Ovary (tissue), 7 donors: ENCODE measurements at regions not wholly inside any gene's neighbourhood (a gene's known extent, or its start where the extent isn't known, plus 50 kb on each side); places are given as distances from the start of the nearest gene placed in this dataset.

Experiments
- DNase-seq, 5 donors: peaks; one replicate each; pipeline ENCODE4 v3.0.0-alpha.2; 2019 to 2020
- H3K27ac ChIP-seq, 2 donors: fragments of 200-600 bp; one replicate each; pipeline versions ENCODE4 v1.5.1 to v1.8.0; 2019 to 2022
- H3K27me3 ChIP-seq: fragments of 200-600 bp; one replicate; pipeline ENCODE4 v1.8.0; 2022
- H3K36me3 ChIP-seq: fragments of 200-600 bp; sonication (generic); one replicate; pipeline ENCODE4 v1.5.1; 2019
- H3K4me1 ChIP-seq: one replicate; pipeline ENCODE4 v1.8.1; 2013; ENCODE audit warnings: mild to moderate bottlenecking, moderate library complexity; ENCODE audit not compliant: insufficient read depth
- H3K4me3 ChIP-seq: fragments of 200-600 bp; sonication (generic); one replicate; pipeline ENCODE4 v1.5.1; 2017
- H3K9me3 ChIP-seq, 2 donors: fragments of 200-600 bp in 1 of 2; sonication (generic) in 1 of 2; one replicate each; pipeline versions ENCODE4 v1.5.1 to v1.8.1; 2013 to 2019; ENCODE audit warnings: mild to moderate bottlenecking in 1 of 2, moderate library complexity in 1 of 2
- EP300 ChIP-seq: sonication (generic); formaldehyde crosslinking; IDR thresholded peaks from one replicate; pipeline ENCODE4 v1.6.1; 2017; ENCODE audit warnings: antibody characterized with exemption
- POLR2A ChIP-seq: fragments of 450-650 bp; IDR thresholded peaks from one replicate; pipeline ENCODE4 v1.6.1; 2017; ENCODE audit warnings: antibody characterized with exemption, mild to moderate bottlenecking, moderate library complexity
- WGBS, 3 donors: extraction: QIAGEN DNeasy Blood & Tissue Kit in 1 of 3; methylation state at CpG; one replicate each; pipeline versions ENCODE4 v1.1.5 to v1.1.7; 2013 to 2017; 5-methylcytosine and 5-hydroxymethylcytosine counted together
- intact Hi-C, 4 donors: fragments of 100-400 bp; cut with DNase I; formaldehyde crosslinking; loops; one replicate each; pipeline versions ENCODE4 v1.11.0 to v1.15.1; 2022 to 2023
- TF ChIP-seq, protein P1 (sequence below), 3 donors: fragments of 450-650 bp in 2 of 3; fragments of 200-600 bp in 1 of 3; IDR thresholded peaks; one replicate each; pipeline versions ENCODE4 v1.5.1 to v1.8.0; 2016 to 2022; ENCODE audit warnings: antibody characterized with exemption in 3 of 3, mild to moderate bottlenecking in 1 of 3
- donor health status: DM: no; HTN: no; CAD: no; lungs with moderate emphysema.
- donor health status: DM: no; HTN: no; CAD: no.
- donor health status: Bipolar disorder and iron deficiency.
- donor health status: DM: no; HTN: no; CAD: no.
- donor health status: DM: yes; HTN: yes; CAD: no.

DNA sequence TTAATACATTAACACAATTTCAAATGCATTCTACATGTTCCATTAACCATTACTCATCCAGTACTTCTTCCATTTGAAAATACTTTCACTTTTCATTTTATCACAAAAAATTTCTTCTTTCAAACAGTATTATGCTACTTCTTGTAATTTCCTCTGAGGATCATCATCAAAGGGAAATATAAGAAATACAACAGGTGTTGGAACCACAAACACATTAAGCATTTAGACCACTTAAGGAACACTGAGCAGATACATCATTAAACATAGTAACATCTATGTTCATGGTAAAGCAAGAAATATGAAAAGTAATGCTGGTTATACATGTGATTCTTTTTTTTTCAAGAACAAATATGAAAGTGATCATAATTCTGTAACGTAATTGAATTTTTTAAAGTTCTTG is 2207.0 kb downstream of the ARAP2 start:
- no peaks in the 10 kb centered on the region for H3K4me1 ChIP-seq
- WGBS, 3 donors = 42 to 88% (median 87%) methylated on average over 1 of the region's 1 CpG

DNA sequence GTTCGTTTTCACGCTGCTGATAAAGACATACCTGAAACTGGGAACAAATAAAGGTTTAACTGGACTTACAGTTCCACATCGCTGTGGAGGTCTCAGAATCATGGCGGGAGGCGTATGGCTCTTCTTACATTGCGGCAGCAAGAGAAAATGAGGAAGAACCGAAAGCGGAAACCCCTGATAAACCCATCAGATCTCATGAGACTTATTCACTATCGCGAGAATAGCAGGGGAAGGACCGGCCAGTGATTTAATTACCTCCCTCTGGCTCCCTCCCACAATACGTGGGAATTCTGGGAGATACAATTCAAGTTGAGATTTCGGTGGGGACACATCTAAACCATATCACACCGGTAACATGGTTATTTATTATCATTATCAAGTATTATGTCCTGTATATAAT is 2204.5 kb downstream of the ARAP2 start:
- Histone ChIP-seq H3K4me3 (no peak overlapping the region), H3K9me3 (no peaks in the 10 kb centered on the region), H3K27me3 (no peaks in the 10 kb centered on the region), H3K27ac (no peak overlapping the region), H3K36me3 (no peaks in the 10 kb centered on the region), H3K4me1 (no peaks in the 10 kb centered on the region)
- DNase-seq = no peak
- intact Hi-C loops = no loop called here
- TF ChIP-seq, protein P1, sequence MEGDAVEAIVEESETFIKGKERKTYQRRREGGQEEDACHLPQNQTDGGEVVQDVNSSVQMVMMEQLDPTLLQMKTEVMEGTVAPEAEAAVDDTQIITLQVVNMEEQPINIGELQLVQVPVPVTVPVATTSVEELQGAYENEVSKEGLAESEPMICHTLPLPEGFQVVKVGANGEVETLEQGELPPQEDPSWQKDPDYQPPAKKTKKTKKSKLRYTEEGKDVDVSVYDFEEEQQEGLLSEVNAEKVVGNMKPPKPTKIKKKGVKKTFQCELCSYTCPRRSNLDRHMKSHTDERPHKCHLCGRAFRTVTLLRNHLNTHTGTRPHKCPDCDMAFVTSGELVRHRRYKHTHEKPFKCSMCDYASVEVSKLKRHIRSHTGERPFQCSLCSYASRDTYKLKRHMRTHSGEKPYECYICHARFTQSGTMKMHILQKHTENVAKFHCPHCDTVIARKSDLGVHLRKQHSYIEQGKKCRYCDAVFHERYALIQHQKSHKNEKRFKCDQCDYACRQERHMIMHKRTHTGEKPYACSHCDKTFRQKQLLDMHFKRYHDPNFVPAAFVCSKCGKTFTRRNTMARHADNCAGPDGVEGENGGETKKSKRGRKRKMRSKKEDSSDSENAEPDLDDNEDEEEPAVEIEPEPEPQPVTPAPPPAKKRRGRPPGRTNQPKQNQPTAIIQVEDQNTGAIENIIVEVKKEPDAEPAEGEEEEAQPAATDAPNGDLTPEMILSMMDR (IDR thresholded peaks at IDR 0.05) = no peak
- no peak for TF ChIP-seq EP300
- no peak for TF ChIP-seq POLR2A
- 94 to 95% (median 95%) methylated on average over 14 of the region's 14 CpGs for WGBS, 3 donors

More for the DNA sequence above, 2207.0 kb downstream of the ARAP2 start:
- Histone ChIP-seq H3K36me3 (no peaks in the 10 kb centered on the region), H3K27me3 (no peaks in the 10 kb centered on the region), H3K27ac (no peak overlapping the region), H3K4me3 (no peak overlapping the region), H3K9me3 (no peaks in the 10 kb centered on the region)
- intact Hi-C loops = no loop called here
- TF ChIP-seq EP300 = no peak
- TF ChIP-seq, protein P1 (IDR thresholded peaks at IDR 0.05) = no peak
- TF ChIP-seq POLR2A = no peak
- no peak for DNase-seq

DNA sequence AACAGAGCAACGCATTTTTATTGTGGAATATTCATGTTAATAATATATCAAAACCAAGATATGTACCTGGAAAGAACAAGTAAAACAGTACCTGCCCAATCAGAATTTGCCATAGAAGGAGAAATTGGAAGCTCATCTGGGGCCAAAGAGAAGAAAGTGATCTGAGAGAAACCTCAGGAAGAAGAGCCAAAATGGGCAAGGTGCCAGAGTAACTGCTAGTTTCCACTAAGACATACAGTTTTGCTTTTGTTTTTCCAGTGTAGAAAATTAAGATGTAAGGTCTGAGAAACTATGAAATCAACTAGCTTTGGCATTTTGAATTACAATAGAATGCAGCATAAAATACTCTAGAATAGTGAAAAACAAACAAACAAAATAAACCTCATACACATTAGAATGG is 2201.2 kb downstream of the ARAP2 start:
- H3K4me3 ChIP-seq = no peak overlapping the region
- no peak for TF ChIP-seq POLR2A
- TF ChIP-seq, protein P1 (IDR thresholded peaks at IDR 0.05) = no peak
- TF ChIP-seq EP300 = no peak
- no peaks in the 10 kb centered on the region for H3K9me3 ChIP-seq
- DNase-seq = no peak
- H3K36me3 ChIP-seq = no peaks in the 10 kb centered on the region
- H3K27me3 ChIP-seq = no peaks in the 10 kb centered on the region
- H3K4me1 ChIP-seq = no peaks in the 10 kb centered on the region
- intact Hi-C loops = no loop called here
- 79 to 94% (median 92%) methylated on average over 1 of the region's 1 CpG for WGBS, 3 donors
- H3K27ac ChIP-seq = no peak overlapping the region

DNA sequence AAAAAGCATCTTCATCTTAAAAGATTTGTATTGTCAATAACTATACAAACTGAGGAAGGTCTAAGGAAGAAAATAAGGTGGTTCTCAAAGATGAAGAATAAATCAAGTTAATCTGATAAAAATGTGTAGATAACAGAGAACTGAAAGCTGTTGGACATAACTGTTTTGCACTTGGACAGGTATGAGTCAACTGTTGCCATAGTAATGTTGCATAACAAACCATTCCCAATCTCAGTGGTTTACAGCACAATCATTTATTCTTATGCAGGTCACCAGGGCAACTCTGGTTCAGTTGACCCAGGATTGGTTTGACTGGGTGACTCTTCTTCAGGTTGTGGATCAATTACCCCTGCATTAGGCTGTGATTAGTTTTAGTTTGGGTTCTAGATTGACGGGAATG is 2197.7 kb downstream of the ARAP2 start:
- H3K9me3 ChIP-seq = no peaks in the 10 kb centered on the region
- WGBS, 3 donors = 87 to 97% (median 90%) methylated on average over 1 of the region's 1 CpG
- H3K4me3 ChIP-seq = no peak overlapping the region
- DNase-seq = no peak
- intact Hi-C loops = no loop called here
- H3K4me1 ChIP-seq = no peaks in the 10 kb centered on the region
- no peak overlapping the region for H3K27ac ChIP-seq
- TF ChIP-seq, protein P1 (IDR thresholded peaks at IDR 0.05) = no peak
- TF ChIP-seq EP300 (no peak), POLR2A (no peak)
- no peaks in the 10 kb centered on the region for H3K36me3 ChIP-seq
- no peaks in the 10 kb centered on the region for H3K27me3 ChIP-seq

DNA sequence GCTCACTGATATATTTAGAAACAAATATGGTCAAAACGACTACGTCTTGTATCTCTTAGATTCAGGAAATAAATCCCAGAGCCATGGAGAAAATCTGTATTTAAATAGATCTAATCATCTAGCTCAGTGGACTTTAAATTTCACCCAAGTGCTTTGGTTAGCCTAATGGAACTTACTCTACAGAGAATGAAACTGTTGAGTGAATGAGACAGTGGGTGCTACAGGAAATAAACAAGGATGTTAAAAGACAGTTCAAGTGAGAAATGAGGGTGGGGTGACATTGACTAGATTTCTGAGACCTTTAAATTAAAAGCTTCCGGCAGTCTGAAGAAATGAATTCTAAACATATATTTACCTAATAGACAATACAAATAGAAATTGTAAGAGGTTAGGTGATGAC is 2197.0 kb downstream of the ARAP2 start:
- no peaks in the 10 kb centered on the region for H3K36me3 ChIP-seq
- no peaks in the 10 kb centered on the region for H3K4me1 ChIP-seq
- TF ChIP-seq POLR2A (no peak), EP300 (no peak)
- TF ChIP-seq, protein P1 (IDR thresholded peaks at IDR 0.05) = no peak
- 65 to 73% (median 68%) methylated on average over 3 of the region's 3 CpGs for WGBS, 3 donors
- no peak overlapping the region for H3K27ac ChIP-seq
- H3K4me3 ChIP-seq = no peak overlapping the region
- H3K27me3 ChIP-seq = no peaks in the 10 kb centered on the region
- intact Hi-C loops = no loop called here
- no peak for DNase-seq
- no peaks in the 10 kb centered on the region for H3K9me3 ChIP-seq
